B cell (primary cell): ENCODE measurements at regions not wholly inside any gene's neighbourhood (a gene's known extent, or its start where the extent isn't known, plus 50 kb on each side); places are given as distances from the start of the nearest gene placed in this dataset.

Source experiments
- ATAC-seq: fragments of 200-7000 bp; cut with Tn5 transposase; one replicate; pipeline ENCODE4 v1.10.0; 2021; ENCODE audit warnings: low read depth, mild to moderate bottlenecking, moderate number of reproducible peaks, moderate library complexity
- CTCF ChIA-PET: fragments of 350-600 bp; sonication (Branson Sonifier 250); formaldehyde crosslinking; loops from one replicate; lab custom pipeline; 2021; ENCODE audit warnings: antibody characterized with exemption, inconsistent platforms; lab: Charles Lee
- POLR2A ChIA-PET: fragments of 350-600 bp; sonication (Branson Sonifier 250); formaldehyde crosslinking; loops from one replicate; lab custom pipeline; 2021; ENCODE audit warnings: antibody characterized with exemption; lab: Charles Lee
- DNase-seq: peaks from one replicate; pipeline ENCODE4 v3.0.0; 2013
- H2AFZ ChIP-seq: 2 replicates; pipeline ENCODE4 v1.6.1; 2012; ENCODE audit warnings: mild to moderate bottlenecking, low read depth, low read length; ENCODE audit not compliant: insufficient read depth, poor library complexity, severe bottlenecking
- H3K27ac ChIP-seq, 2 donors: 1 replicate in 1 of 2; 2 replicates in 1 of 2; pipeline ENCODE4 v1.5.1; 2012 to 2013; ENCODE audit warnings: low read length in 2 of 2, mild to moderate bottlenecking in 2 of 2, moderate library complexity in 1 of 2
- H3K27me3 ChIP-seq, 4 experiments: fragments of 200-600 bp in 1 of 4; sonication (generic) in 1 of 4; replicated peaks in 1 of 4; 1 replicate in 2 of 4; 2 replicates in 2 of 4; pipeline versions ENCODE4 v1.6.1 to v1.7.0; 2013 to 2016; ENCODE audit warnings: low read length in 3 of 4, mild to moderate bottlenecking in 2 of 4, mixed read lengths in 1 of 4, moderate library complexity in 1 of 4; ENCODE audit not compliant: insufficient read depth in 4 of 4, control insufficient read depth in 3 of 4; ENCODE audit errors: control extremely low read depth in 1 of 4
- H3K36me3 ChIP-seq, 2 experiments: replicated peaks in 1 of 2; 1 replicate in 1 of 2; 2 replicates in 1 of 2; pipeline versions ENCODE4 v1.6.1 to v1.7.1; 2013; ENCODE audit warnings: low read length in 1 of 2; ENCODE audit not compliant: insufficient read depth in 2 of 2, control insufficient read depth in 1 of 2; ENCODE audit errors: control extremely low read depth in 1 of 2, extremely low read depth in 1 of 2
- H3K4me1 ChIP-seq, 2 donors: fragments of 200-600 bp in 1 of 2; sonication (generic) in 1 of 2; 1 replicate in 1 of 2; 2 replicates in 1 of 2; pipeline versions ENCODE4 v1.5.1 to v1.6.1; 2013 to 2017; ENCODE audit warnings: low read length in 2 of 2; ENCODE audit not compliant: control insufficient read depth in 2 of 2, insufficient read depth in 2 of 2
- H3K4me2 ChIP-seq: replicated peaks from 2 replicates; pipeline ENCODE3; 2012; ENCODE audit warnings: mild to moderate bottlenecking, low read depth, low read length; ENCODE audit not compliant: poor library complexity, severe bottlenecking
- H3K4me3 ChIP-seq, 5 experiments: fragments of 200-600 bp in 1 of 5; sonication (generic) in 1 of 5; 1 replicate in 3 of 5; 2 replicates in 2 of 5; pipeline versions ENCODE4 v1.5.1 to v1.7.0; 2011 to 2016; ENCODE audit warnings: low read length in 4 of 5, mild to moderate bottlenecking in 4 of 5, low read depth in 2 of 5, control low read depth in 1 of 5, moderate library complexity in 1 of 5; ENCODE audit not compliant: insufficient read depth in 1 of 5; ENCODE audit errors: control extremely low read depth in 1 of 5, extremely low read depth in 1 of 5
- H3K79me2 ChIP-seq: fragments of 200-600 bp; sonication (generic); one replicate; pipeline ENCODE4 v1.6.0; 2016; ENCODE audit warnings: low read length; ENCODE audit not compliant: control insufficient read depth, insufficient read depth
- H3K9ac ChIP-seq: fragments of 200-600 bp; sonication (generic); 2 replicates; pipeline ENCODE4 v1.6.1; 2017; ENCODE audit warnings: mild to moderate bottlenecking, low read length, moderate library complexity
- H3K9me3 ChIP-seq, 3 donors: one replicate each; pipeline versions ENCODE4 v1.6.1 to v1.7.1; 2013; ENCODE audit warnings: low read length in 2 of 3; ENCODE audit not compliant: control insufficient read depth in 2 of 3, insufficient read depth in 1 of 3; ENCODE audit errors: control extremely low read depth in 1 of 3
- H4K20me1 ChIP-seq: 2 replicates; pipeline ENCODE4 v1.6.0; 2012; ENCODE audit warnings: mild to moderate bottlenecking, low read length; ENCODE audit not compliant: insufficient read depth, control insufficient read depth, poor library complexity, severe bottlenecking
- H3K27ac Mint-ChIP-seq: one replicate; pipeline ENCODE4 v1.8.0; 2021; ENCODE audit warnings: mixed read lengths
- H3K27me3 Mint-ChIP-seq: one replicate; pipeline ENCODE4 v1.8.0; 2021; ENCODE audit warnings: mixed read lengths
- H3K4me1 Mint-ChIP-seq: one replicate; pipeline ENCODE4 v1.8.0; 2021; ENCODE audit warnings: mixed read lengths
- H3K4me3 Mint-ChIP-seq: one replicate; pipeline ENCODE4 v1.8.0; 2021; ENCODE audit warnings: mixed read lengths
- H3K9me3 Mint-ChIP-seq: one replicate; pipeline ENCODE4 v1.8.0; 2022; ENCODE audit warnings: mixed read lengths; ENCODE audit not compliant: insufficient read depth
- EZH2 ChIP-seq: IDR thresholded peaks from 2 replicates; pipeline ENCODE4 v1.6.1; 2012; ENCODE audit warnings: borderline replicate concordance, low read depth, mild to moderate bottlenecking, moderate library complexity, low read length; ENCODE audit not compliant: insufficient read depth, poor library complexity, severe bottlenecking
- WGBS: methylation state at CpG from one replicate; pipeline ENCODE4 v1.1.5; 2013; ENCODE audit warnings: missing lambda C conversion rate; ENCODE audit not compliant: insufficient coverage; 5-methylcytosine and 5-hydroxymethylcytosine counted together
- intact Hi-C: fragments of 100-400 bp; cut with micrococcal nuclease; formaldehyde crosslinking; loops from one replicate; pipeline ENCODE4 v1.10.0; 2022
- TF ChIP-seq, protein P1 (sequence below): fragments of 200-600 bp; IDR thresholded peaks from one replicate; pipeline ENCODE4 v1.8.0; 2022; ENCODE audit warnings: antibody characterized with exemption, mild to moderate bottlenecking

DNA sequence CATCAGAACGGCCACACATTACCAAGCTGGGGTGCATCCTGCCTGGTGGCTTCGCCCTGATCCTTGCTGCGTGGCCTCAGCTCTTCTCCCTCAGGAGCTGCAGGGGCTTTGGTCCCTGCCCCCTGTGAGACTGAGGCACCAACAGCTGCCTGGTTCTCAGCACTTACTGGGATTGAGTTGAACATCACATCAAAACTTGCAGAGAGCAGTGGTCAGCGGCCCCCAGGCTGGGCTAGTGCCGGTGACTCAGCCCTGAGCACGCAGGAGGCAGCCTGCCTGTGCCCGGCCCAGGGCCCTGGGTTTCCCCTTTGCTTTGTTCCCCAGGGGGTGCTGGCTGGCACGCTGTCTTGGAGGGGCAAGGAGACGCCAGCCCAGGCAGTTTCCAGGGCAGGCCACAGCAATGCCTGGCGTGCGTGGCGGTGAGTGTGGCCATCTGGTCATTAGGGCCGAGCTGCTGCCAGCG is 63.3 kb downstream of the DLL1 start:
- Mint-ChIP-seq H3K9me3 (no peaks in the 10 kb centered on the region), H3K4me3 (no peak overlapping the region), H3K27me3 (no peaks in the 10 kb centered on the region), H3K27ac (no peak overlapping the region), H3K4me1 (peaks cover 5% of the 10 kb centered on the region)
- H3K4me3 ChIP-seq, result no peak overlapping the region
- H3K36me3 ChIP-seq, result no peaks in the 10 kb centered on the region
- no peaks in the 10 kb centered on the region for H3K27me3 ChIP-seq
- ATAC-seq (no peak), DNase-seq (no peak)
- no peak for TF ChIP-seq EZH2
- TF ChIP-seq, protein P1, sequence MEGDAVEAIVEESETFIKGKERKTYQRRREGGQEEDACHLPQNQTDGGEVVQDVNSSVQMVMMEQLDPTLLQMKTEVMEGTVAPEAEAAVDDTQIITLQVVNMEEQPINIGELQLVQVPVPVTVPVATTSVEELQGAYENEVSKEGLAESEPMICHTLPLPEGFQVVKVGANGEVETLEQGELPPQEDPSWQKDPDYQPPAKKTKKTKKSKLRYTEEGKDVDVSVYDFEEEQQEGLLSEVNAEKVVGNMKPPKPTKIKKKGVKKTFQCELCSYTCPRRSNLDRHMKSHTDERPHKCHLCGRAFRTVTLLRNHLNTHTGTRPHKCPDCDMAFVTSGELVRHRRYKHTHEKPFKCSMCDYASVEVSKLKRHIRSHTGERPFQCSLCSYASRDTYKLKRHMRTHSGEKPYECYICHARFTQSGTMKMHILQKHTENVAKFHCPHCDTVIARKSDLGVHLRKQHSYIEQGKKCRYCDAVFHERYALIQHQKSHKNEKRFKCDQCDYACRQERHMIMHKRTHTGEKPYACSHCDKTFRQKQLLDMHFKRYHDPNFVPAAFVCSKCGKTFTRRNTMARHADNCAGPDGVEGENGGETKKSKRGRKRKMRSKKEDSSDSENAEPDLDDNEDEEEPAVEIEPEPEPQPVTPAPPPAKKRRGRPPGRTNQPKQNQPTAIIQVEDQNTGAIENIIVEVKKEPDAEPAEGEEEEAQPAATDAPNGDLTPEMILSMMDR, result no peak
- POLR2A ChIA-PET, result no interaction called here
- H3K9ac ChIP-seq, result no peak overlapping the region
- CTCF ChIA-PET, result no interaction called here
- H3K9me3 ChIP-seq, result no peaks in the 10 kb centered on the region
- intact Hi-C loops, result no loop called here
- no peak overlapping the region for H2AFZ ChIP-seq
- no peak overlapping the region for H3K4me2 ChIP-seq
- H4K20me1 ChIP-seq, result no peaks in the 10 kb centered on the region
- no peak overlapping the region for H3K27ac ChIP-seq
- H3K79me2 ChIP-seq, result no peaks in the 10 kb centered on the region
- 89% methylated on average over 14 of the region's 14 CpGs for WGBS
- H3K4me1 ChIP-seq, result no peaks in the 10 kb centered on the region

DNA sequence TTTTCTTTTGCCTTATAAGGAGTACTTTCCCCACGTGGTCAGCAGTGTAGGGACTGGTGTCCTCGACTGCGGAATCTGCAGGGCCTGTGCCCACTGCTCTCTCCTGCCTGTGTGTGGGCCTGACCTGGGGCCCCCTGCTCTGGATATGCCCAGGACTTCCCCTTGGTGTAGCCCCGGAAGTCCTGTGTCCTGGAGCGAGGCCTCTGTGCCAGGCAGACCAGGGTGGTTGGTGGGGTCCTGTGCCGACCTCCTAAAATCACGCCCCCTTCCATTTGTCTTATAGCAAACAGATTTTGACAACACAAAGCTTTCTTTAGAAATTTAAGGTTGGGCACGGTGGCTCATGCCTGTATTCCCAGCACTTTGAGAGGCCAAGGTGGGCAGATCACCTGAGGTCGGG is 64.2 kb downstream of the DLL1 start:
- H2AFZ ChIP-seq, result no peak overlapping the region
- peaks cover 7% of the 10 kb centered on the region for H3K4me1 Mint-ChIP-seq
- H3K79me2 ChIP-seq, result no peaks in the 10 kb centered on the region
- no peaks in the 10 kb centered on the region for H3K9me3 Mint-ChIP-seq
- H3K4me1 ChIP-seq, result no peaks in the 10 kb centered on the region
- H3K4me3 ChIP-seq, result no peak overlapping the region
- no peak overlapping the region for H3K27ac Mint-ChIP-seq
- TF ChIP-seq, protein P1, result no peak
- TF ChIP-seq EZH2, result no peak
- no peak for ATAC-seq
- intact Hi-C loops, result no loop called here
- ChIA-PET CTCF (no interaction called here), POLR2A (no interaction called here)
- DNase-seq, result no peak
- WGBS, result 92% methylated on average over 7 of the region's 9 CpGs
- H3K9me3 ChIP-seq, result no peaks in the 10 kb centered on the region
- no peaks in the 10 kb centered on the region for H3K27me3 Mint-ChIP-seq
- no peaks in the 10 kb centered on the region for H3K27me3 ChIP-seq
- no peak overlapping the region for H3K4me2 ChIP-seq
- H3K27ac ChIP-seq, result no peak overlapping the region
- H3K36me3 ChIP-seq, result no peaks in the 10 kb centered on the region
- no peaks in the 10 kb centered on the region for H4K20me1 ChIP-seq
- no peak overlapping the region for H3K4me3 Mint-ChIP-seq
- H3K9ac ChIP-seq, result no peak overlapping the region
